ENCODE measurements at regions not wholly inside any gene's neighbourhood (a gene's known extent, or its start where the extent isn't known, plus 50 kb on each side); places are given as distances from the start of the nearest gene placed in this dataset.
A peak's percentile ranks its signal among the peaks of the same experiment; 100 is the strongest.

DNA sequence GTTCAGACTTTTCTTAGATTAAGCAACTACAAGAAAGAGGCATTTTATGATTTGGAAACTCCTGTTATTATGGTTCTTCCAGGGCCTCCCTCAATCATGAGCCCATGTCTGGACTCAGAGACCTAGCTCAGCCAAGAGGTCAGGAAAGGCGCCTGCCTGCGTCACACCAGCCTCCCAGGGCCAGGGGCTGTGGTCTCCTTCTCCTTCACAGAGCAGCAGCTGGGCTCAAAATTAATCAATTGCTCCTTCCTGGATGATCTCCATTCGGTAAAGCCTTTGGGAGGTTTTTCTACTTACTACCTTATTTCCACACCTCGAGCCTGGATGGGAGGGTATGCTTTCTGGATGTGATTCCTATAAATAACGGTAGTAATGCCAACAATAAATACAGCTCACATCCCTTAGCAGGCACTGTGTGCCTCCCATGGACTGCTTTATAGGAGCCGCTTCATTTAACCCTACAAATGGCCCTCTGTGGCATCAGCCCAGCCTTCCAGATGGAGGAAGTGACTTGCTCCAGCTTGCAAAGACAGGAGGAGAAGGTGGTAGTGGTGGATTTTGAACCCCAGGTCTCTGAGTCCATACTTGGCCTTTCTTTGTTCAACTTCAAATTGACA is 1445.6 kb downstream of the TBC1D22A start:
- Histone ChIP-seq H3K4me3 (no peak overlapping the region), H3K27ac (no peak overlapping the region)
- TF ChIP-seq, protein P1, sequence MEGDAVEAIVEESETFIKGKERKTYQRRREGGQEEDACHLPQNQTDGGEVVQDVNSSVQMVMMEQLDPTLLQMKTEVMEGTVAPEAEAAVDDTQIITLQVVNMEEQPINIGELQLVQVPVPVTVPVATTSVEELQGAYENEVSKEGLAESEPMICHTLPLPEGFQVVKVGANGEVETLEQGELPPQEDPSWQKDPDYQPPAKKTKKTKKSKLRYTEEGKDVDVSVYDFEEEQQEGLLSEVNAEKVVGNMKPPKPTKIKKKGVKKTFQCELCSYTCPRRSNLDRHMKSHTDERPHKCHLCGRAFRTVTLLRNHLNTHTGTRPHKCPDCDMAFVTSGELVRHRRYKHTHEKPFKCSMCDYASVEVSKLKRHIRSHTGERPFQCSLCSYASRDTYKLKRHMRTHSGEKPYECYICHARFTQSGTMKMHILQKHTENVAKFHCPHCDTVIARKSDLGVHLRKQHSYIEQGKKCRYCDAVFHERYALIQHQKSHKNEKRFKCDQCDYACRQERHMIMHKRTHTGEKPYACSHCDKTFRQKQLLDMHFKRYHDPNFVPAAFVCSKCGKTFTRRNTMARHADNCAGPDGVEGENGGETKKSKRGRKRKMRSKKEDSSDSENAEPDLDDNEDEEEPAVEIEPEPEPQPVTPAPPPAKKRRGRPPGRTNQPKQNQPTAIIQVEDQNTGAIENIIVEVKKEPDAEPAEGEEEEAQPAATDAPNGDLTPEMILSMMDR (IDR thresholded peaks at IDR 0.05): no peak
- peak; percentile 45 for DNase-seq (ENCODE audit: low spot score)

DNA sequence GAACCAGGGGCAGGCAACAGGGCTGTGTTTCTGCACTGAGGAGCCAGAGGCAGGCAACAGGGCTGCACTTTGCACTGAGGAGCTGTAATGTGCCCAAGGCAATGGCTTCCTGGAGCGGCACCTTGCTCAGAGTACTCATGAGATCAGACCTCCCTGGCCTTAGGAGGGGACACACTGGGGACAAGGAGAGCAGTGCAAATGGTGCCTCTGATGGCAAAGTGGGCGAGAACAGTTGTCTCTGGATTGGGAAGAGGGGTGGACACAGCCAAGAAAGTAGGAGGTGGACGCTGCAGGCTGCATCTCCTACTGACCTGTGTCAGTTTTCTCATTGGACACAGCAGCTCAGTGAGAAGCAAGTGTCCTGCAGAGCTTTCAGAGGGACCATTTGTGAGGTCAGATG is 1443.3 kb downstream of the TBC1D22A start:
- no peak overlapping the region for H3K27ac ChIP-seq
- H3K4me3 ChIP-seq: no peak overlapping the region
- TF ChIP-seq, protein P1 (IDR thresholded peaks at IDR 0.05): no peak
- peak; percentile 26 for DNase-seq (ENCODE audit: low spot score)

DNA sequence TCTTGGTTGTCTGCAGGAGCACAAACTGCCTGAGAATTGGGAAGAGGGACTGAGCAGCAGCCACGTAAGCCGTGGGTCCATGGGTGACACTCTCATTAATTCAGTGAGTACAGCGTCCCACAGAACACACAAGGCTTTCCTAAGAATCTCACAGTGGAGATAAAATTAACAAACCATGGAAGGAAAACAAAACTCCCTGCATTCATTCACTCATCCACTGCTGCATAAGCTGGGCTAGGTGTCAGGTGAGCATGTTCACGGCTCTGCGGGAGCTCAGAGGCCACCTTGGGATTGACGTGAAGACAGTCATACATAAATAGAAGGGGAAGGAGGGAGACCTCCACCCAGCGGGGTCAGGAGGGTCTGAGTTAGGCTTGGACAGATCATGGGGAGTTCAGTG is 1442.7 kb downstream of the TBC1D22A start:
- no peak for DNase-seq (ENCODE audit: low spot score)
- Histone ChIP-seq H3K27ac (no peak overlapping the region), H3K4me3 (no peak overlapping the region)
- TF ChIP-seq, protein P1 (IDR thresholded peaks at IDR 0.05): no peak

DNA sequence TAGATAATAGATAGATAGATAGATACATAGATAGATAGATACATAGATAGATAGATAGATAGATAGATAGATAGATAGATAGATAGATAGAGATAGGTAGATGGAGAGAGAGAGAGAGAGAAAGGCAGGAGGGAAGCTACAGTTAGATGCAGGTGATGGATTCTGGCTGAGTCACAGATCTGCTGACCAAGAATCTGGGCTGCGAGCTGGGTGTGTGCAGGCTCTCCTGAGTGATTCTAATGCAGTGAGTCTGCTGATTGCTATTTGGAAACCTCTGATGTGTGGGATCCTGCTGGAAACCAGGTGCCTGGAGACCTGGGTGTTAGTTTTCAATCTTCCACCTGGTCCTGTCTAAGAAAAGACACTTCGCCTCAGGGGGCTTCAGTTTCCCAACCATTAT is 1441.8 kb downstream of the TBC1D22A start:
- TF ChIP-seq, protein P1 (IDR thresholded peaks at IDR 0.05): no peak
- DNase-seq (ENCODE audit: low spot score): no peak
- no peak overlapping the region for H3K27ac ChIP-seq
- no peak overlapping the region for H3K4me3 ChIP-seq

DNA sequence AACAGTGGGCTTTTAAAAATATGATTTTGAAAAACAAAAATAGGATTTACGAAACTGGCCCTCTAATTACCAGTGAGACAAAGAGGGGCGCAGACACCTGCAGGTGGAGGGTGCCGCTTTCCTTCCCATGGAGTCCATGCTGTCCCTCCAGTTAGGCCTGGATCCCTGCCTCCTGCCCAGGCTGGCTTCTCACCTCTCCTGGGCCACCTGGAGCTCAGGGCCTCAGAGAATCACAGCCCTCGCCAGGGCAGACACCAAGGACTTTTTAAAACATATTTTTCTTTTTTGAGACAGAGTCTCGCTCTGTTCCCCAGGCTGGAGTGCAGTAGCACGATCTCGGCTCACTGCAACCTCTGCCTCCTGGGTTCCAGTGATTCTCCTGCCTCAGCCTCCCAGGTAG is 1437.2 kb downstream of the TBC1D22A start:
- Histone ChIP-seq H3K27ac (no peak overlapping the region), H3K4me3 (no peak overlapping the region)
- TF ChIP-seq, protein P1 (IDR thresholded peaks at IDR 0.05): no peak
- DNase-seq (ENCODE audit: low spot score): peak; percentile 38

DNA sequence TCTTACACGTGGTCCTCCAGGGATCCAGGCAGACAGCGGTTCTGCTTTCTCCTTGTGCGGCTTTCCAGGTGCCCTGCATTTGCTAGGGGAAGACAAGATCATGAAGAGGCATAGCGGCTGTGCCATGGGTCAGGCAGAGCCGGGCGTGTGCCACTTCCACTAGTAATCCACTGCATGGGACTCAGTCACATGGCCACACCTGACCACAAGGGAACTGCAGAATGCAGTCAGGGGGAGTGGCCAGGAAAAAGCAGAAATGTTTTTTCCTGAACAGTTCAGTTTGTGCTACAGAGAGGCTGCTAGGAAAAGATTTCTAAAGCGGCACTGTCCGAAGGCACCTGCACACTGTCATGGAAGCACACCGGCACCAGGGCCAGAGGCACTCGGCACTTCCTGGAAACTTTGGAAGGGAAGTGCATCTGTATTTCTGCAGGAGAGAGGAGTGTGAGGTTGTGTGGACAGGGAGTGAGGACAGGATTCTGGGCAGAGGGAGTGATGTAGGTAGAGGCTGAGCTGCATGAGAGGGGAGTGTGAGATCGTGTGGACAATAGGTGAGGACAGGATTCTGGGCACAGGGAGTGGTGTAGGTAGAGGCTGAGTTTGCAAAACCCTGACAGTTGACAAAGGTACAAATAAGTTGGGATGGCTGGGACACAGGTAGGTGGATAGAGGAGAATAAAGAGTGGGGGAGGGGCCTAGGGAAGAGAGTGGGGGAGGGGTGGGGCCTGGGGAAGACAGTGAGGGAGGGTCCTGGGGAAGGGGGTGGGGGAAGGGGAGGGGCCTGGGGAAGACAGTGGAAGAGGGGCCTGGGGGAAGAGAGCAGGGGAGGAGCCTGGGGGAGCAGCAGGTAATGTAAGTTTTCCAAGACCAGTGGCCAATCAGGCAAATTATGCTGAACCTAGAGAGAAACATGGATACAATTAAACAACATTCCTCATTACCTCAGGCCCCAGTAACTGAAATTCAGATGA is 1436.3 kb downstream of the TBC1D22A start:
- TF ChIP-seq, protein P1 (IDR thresholded peaks at IDR 0.05): no peak
- DNase-seq (ENCODE audit: low spot score): peak; percentile 24
- Histone ChIP-seq H3K4me3 (no peak overlapping the region), H3K27ac (no peak overlapping the region)
